ENCODE measurements at regions not wholly inside any gene's neighbourhood (a gene's known extent, or its start where the extent isn't known, plus 50 kb on each side); places are given as distances from the start of the nearest gene placed in this dataset.

GRCh38 chr4:140296335-140297220, 76.9 kb upstream of the SCOC start:
- H3K9me3 Mint-ChIP-seq = no peaks in the 10 kb centered on the region
- H3K4me1 Mint-ChIP-seq (ENCODE audit: low read depth) = peaks cover 3% of the 10 kb centered on the region
- no peaks in the 10 kb centered on the region for H3K36me3 Mint-ChIP-seq (ENCODE audit: low read depth)
- H3K27me3 Mint-ChIP-seq = peaks cover 8% of the 10 kb centered on the region
- no peak overlapping the region for H3K27ac Mint-ChIP-seq
- no peak overlapping the region for H3K4me3 Mint-ChIP-seq

- no peak overlapping the region for H3K27ac Mint-ChIP-seq
- H3K27me3 Mint-ChIP-seq = peaks cover 8% of the 10 kb centered on the region
Measured at GRCh38 chr4:140293979-140294378, 79.5 kb upstream of the SCOC start.

GRCh38 chr4:140291259-140291658, 82.2 kb upstream of the SCOC start:
- Mint-ChIP-seq H3K4me3 (no peak overlapping the region), H3K4me1 (ENCODE audit: low read depth) (no peaks in the 10 kb centered on the region), H3K27ac (no peak overlapping the region), H3K9me3 (no peaks in the 10 kb centered on the region), H3K27me3 (peaks cover 8% of the 10 kb centered on the region), H3K36me3 (ENCODE audit: low read depth) (no peaks in the 10 kb centered on the region)

More at GRCh38 chr4:140293979-140294378, 79.5 kb upstream of the SCOC start:
- Mint-ChIP-seq H3K9me3 (no peaks in the 10 kb centered on the region), H3K4me3 (no peak overlapping the region), H3K36me3 (ENCODE audit: low read depth) (no peaks in the 10 kb centered on the region), H3K4me1 (ENCODE audit: low read depth) (no peaks in the 10 kb centered on the region)

GRCh38 chr4:140289486-140289885, 84.0 kb upstream of the SCOC start:
- no peak overlapping the region for H3K4me3 Mint-ChIP-seq
- no peaks in the 10 kb centered on the region for H3K4me1 Mint-ChIP-seq (ENCODE audit: low read depth)
- peaks cover 8% of the 10 kb centered on the region for H3K27me3 Mint-ChIP-seq
- H3K27ac Mint-ChIP-seq = no peak overlapping the region
- H3K9me3 Mint-ChIP-seq = no peaks in the 10 kb centered on the region
- H3K36me3 Mint-ChIP-seq (ENCODE audit: low read depth) = no peaks in the 10 kb centered on the region

- Mint-ChIP-seq H3K27me3 (peaks cover 4% of the 10 kb centered on the region), H3K36me3 (ENCODE audit: low read depth) (no peaks in the 10 kb centered on the region), H3K9me3 (no peaks in the 10 kb centered on the region), H3K4me3 (no peak overlapping the region), H3K27ac (no peak overlapping the region), H3K4me1 (ENCODE audit: low read depth) (no peaks in the 10 kb centered on the region)
Measured at GRCh38 chr4:140286456-140286855, 87.0 kb upstream of the SCOC start.

- Mint-ChIP-seq H3K27me3 (peaks cover 15% of the 10 kb centered on the region), H3K9me3 (no peaks in the 10 kb centered on the region), H3K4me3 (no peak overlapping the region), H3K27ac (no peak overlapping the region), H3K36me3 (ENCODE audit: low read depth) (no peaks in the 10 kb centered on the region), H3K4me1 (ENCODE audit: low read depth) (no peaks in the 10 kb centered on the region)
Measured at GRCh38 chr4:140284456-140284855, 89.0 kb upstream of the SCOC start.

GRCh38 chr4:140281828-140282552, 91.5 kb upstream of the SCOC start:
- Mint-ChIP-seq H3K27me3 (peaks cover 18% of the 10 kb centered on the region), H3K4me3 (no peak overlapping the region), H3K27ac (no peak overlapping the region)

GRCh38 chr4:140277576-140277975, 95.9 kb upstream of the SCOC start:
- H3K27me3 Mint-ChIP-seq = peaks cover 14% of the 10 kb centered on the region
- no peaks in the 10 kb centered on the region for H3K9me3 Mint-ChIP-seq
- no peak overlapping the region for H3K27ac Mint-ChIP-seq
- H3K4me3 Mint-ChIP-seq = no peak overlapping the region
- H3K4me1 Mint-ChIP-seq (ENCODE audit: low read depth) = no peaks in the 10 kb centered on the region
- H3K36me3 Mint-ChIP-seq (ENCODE audit: low read depth) = no peaks in the 10 kb centered on the region

More at GRCh38 chr4:140281828-140282552, 91.5 kb upstream of the SCOC start:
- Mint-ChIP-seq H3K4me1 (ENCODE audit: low read depth) (no peaks in the 10 kb centered on the region), H3K36me3 (ENCODE audit: low read depth) (no peaks in the 10 kb centered on the region), H3K9me3 (no peaks in the 10 kb centered on the region)

- Mint-ChIP-seq H3K27me3 (no peaks in the 10 kb centered on the region), H3K4me3 (no peak overlapping the region), H3K9me3 (no peaks in the 10 kb centered on the region)
Measured at GRCh38 chr4:140271553-140271952, 101.9 kb upstream of the SCOC start.

GRCh38 chr4:140269369-140269768, 104.1 kb upstream of the SCOC start:
- Mint-ChIP-seq H3K4me1 (ENCODE audit: low read depth) (no peaks in the 10 kb centered on the region), H3K9me3 (no peaks in the 10 kb centered on the region)

More at GRCh38 chr4:140271553-140271952, 101.9 kb upstream of the SCOC start:
- no peaks in the 10 kb centered on the region for H3K4me1 Mint-ChIP-seq (ENCODE audit: low read depth)
- no peak overlapping the region for H3K27ac Mint-ChIP-seq
- H3K36me3 Mint-ChIP-seq (ENCODE audit: low read depth) = no peaks in the 10 kb centered on the region

GRCh38 chr4:140268186-140268841, 105.1 kb upstream of the SCOC start:
- H3K4me3 Mint-ChIP-seq = no peak overlapping the region
- H3K36me3 Mint-ChIP-seq (ENCODE audit: low read depth) = no peaks in the 10 kb centered on the region
- H3K4me1 Mint-ChIP-seq (ENCODE audit: low read depth) = no peaks in the 10 kb centered on the region
- H3K27me3 Mint-ChIP-seq = no peaks in the 10 kb centered on the region
- no peak overlapping the region for H3K27ac Mint-ChIP-seq
- no peaks in the 10 kb centered on the region for H3K9me3 Mint-ChIP-seq

More at GRCh38 chr4:140269369-140269768, 104.1 kb upstream of the SCOC start:
- H3K27me3 Mint-ChIP-seq = no peaks in the 10 kb centered on the region
- no peak overlapping the region for H3K27ac Mint-ChIP-seq
- no peaks in the 10 kb centered on the region for H3K36me3 Mint-ChIP-seq (ENCODE audit: low read depth)
- H3K4me3 Mint-ChIP-seq = no peak overlapping the region

- H3K4me3 Mint-ChIP-seq = no peak overlapping the region
- no peaks in the 10 kb centered on the region for H3K27me3 Mint-ChIP-seq
- H3K27ac Mint-ChIP-seq = no peak overlapping the region
- H3K36me3 Mint-ChIP-seq (ENCODE audit: low read depth) = no peaks in the 10 kb centered on the region
- H3K9me3 Mint-ChIP-seq = no peaks in the 10 kb centered on the region
- no peaks in the 10 kb centered on the region for H3K4me1 Mint-ChIP-seq (ENCODE audit: low read depth)
Measured at GRCh38 chr4:140267576-140267975, 105.9 kb upstream of the SCOC start.

- Mint-ChIP-seq H3K36me3 (ENCODE audit: low read depth) (no peaks in the 10 kb centered on the region), H3K4me3 (no peak overlapping the region), H3K27me3 (no peaks in the 10 kb centered on the region), H3K4me1 (ENCODE audit: low read depth) (no peaks in the 10 kb centered on the region), H3K27ac (no peak overlapping the region), H3K9me3 (no peaks in the 10 kb centered on the region)
Measured at GRCh38 chr4:140266958-140267568, 106.4 kb upstream of the SCOC start.

- Mint-ChIP-seq H3K27ac (no peak overlapping the region), H3K36me3 (ENCODE audit: low read depth) (no peaks in the 10 kb centered on the region), H3K4me3 (no peak overlapping the region), H3K27me3 (peaks cover 10% of the 10 kb centered on the region), H3K4me1 (ENCODE audit: low read depth) (peaks cover 11% of the 10 kb centered on the region), H3K9me3 (no peaks in the 10 kb centered on the region)
Measured at GRCh38 chr4:140260227-140260626, 106.2 kb upstream of the MAML3 start.

Data from stimulated activated naive CD8-positive, alpha-beta T cell treated with anti-CD3 and anti-CD28 coated beads, Interleukin-15, Interleukin-2, amounts not matched to agents 100 ng/mL and 50 ng/mL, for 24 hours (primary cell).